ENCODE measurements at regions not wholly inside any gene's neighbourhood (a gene's known extent, or its start where the extent isn't known, plus 50 kb on each side); places are given as distances from the start of the nearest gene placed in this dataset.

GRCh38 chr18:45191795-45192194 is 423.5 kb upstream of the SLC14A2 start:
- TF ChIP-seq POLR2A (IDR thresholded peaks at IDR 0.05) (no peak), CTCF (IDR thresholded peaks at IDR 0.05) (no peak)

All from stomach (tissue), 4 donors.